Mesendoderm (in vitro differentiated cells): ENCODE measurements at regions not wholly inside any gene's neighbourhood (a gene's known extent, or its start where the extent isn't known, plus 50 kb on each side); places are given as distances from the start of the nearest gene placed in this dataset.
"Not testable (repeated sequence)": the region's sequence is repeated elsewhere in the genome, so short reads cannot be mapped to it uniquely, and the experiment has no call there.

Experiments used
- DNase-seq: peaks from one replicate; pipeline ENCODE4 v3.0.0; 2013
- H2AK5ac ChIP-seq: 2 replicates; pipeline ENCODE4 v1.6.1; 2013; ENCODE audit warnings: low read length, inconsistent platforms
- H2BK120ac ChIP-seq: 2 replicates; pipeline ENCODE4 v1.6.1; 2013; ENCODE audit warnings: low read depth, mild to moderate bottlenecking, low read length, moderate library complexity, mixed read lengths
- H2BK15ac ChIP-seq: replicated peaks from 2 replicates; pipeline ENCODE4 v1.6.1; 2013; ENCODE audit warnings: low read depth, mild to moderate bottlenecking, moderate library complexity
- H2BK5ac ChIP-seq: 2 replicates; pipeline ENCODE4 v1.6.1; 2013; ENCODE audit warnings: low read length, inconsistent platforms
- H3K18ac ChIP-seq: 2 replicates; pipeline ENCODE4 v1.6.1; 2013; ENCODE audit warnings: mild to moderate bottlenecking, low read length, mixed read lengths
- H3K23ac ChIP-seq: one replicate; pipeline ENCODE4 v1.6.1; 2013; ENCODE audit warnings: low read length
- H3K27ac ChIP-seq: 2 replicates; pipeline ENCODE4 v1.5.1; 2013; ENCODE audit warnings: low read depth, mild to moderate bottlenecking, inconsistent platforms, low read length, moderate library complexity
- H3K27me3 ChIP-seq: 2 replicates; pipeline ENCODE4 v1.6.1; 2013; ENCODE audit warnings: low read length, control low read depth, mild to moderate bottlenecking, inconsistent platforms; ENCODE audit not compliant: insufficient read depth, poor library complexity
- H3K36me3 ChIP-seq: 2 replicates; pipeline ENCODE4 v1.6.1; 2013; ENCODE audit warnings: low read length, inconsistent platforms; ENCODE audit not compliant: control insufficient read depth, insufficient read depth
- H3K4ac ChIP-seq: one replicate; pipeline ENCODE4 v1.6.1; 2013; ENCODE audit warnings: low read depth, mild to moderate bottlenecking, low read length, moderate library complexity
- H3K4me1 ChIP-seq: 2 replicates; pipeline ENCODE4 v1.6.1; 2013; ENCODE audit warnings: low read depth, low read length, inconsistent platforms; ENCODE audit not compliant: control insufficient read depth
- H3K4me2 ChIP-seq: 2 replicates; pipeline ENCODE4 v1.6.1; 2013; ENCODE audit warnings: low read length
- H3K4me3 ChIP-seq: 2 replicates; pipeline ENCODE4 v1.5.1; 2013; ENCODE audit warnings: mild to moderate bottlenecking, low read length
- H3K56ac ChIP-seq: one replicate; pipeline ENCODE4 v1.6.1; 2013; ENCODE audit warnings: low read length
- H3K79me1 ChIP-seq: 2 replicates; pipeline ENCODE4 v1.6.1; 2013; ENCODE audit warnings: low read length, inconsistent platforms
- H3K79me2 ChIP-seq: 2 replicates; pipeline ENCODE4 v1.6.1; 2013; ENCODE audit warnings: mild to moderate bottlenecking, low read length; ENCODE audit not compliant: control insufficient read depth, insufficient read depth
- H3K9ac ChIP-seq: 2 replicates; pipeline ENCODE4 v1.6.1; 2013; ENCODE audit warnings: low read length, inconsistent platforms
- H4K5ac ChIP-seq: one replicate; pipeline ENCODE4 v1.6.1; 2013; ENCODE audit warnings: low read length
- H4K8ac ChIP-seq: one replicate; pipeline ENCODE4 v1.6.1; 2013; ENCODE audit warnings: low read depth, mild to moderate bottlenecking, control low read depth, low read length, moderate library complexity
- WGBS: extraction: QIAGEN DNeasy Blood & Tissue Kit; methylation state at CpG from one replicate; pipeline ENCODE4 v1.1.7; 2013; ENCODE audit warnings: low lambda C conversion rate, missing lambda C conversion rate; ENCODE audit not compliant: insufficient coverage; ENCODE audit errors: extremely low coverage; 5-methylcytosine and 5-hydroxymethylcytosine counted together

DNA sequence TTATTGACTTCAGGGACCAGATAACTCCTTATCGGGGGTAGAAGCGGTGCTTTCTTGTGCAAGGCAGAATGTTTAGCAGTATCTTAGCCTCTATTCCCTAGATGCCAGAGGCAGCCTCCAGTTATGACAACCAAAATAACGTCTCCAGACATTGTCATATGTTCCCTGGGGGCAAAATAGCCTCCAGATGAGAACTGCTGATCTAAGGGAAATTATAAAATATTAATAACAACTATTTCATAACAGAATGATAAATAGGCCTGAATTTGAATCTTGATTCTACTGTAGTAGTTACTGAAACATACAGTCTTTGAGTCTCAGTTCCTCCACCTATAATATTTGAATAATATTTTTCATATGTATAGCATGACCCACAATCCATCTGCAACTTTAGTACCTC, 1431.3 kb downstream of the ZPLD1 start:
- WGBS: no CpG with 5 or more reads among the region's 3 CpGs
- H3K27ac ChIP-seq: no peak overlapping the region
- no peak overlapping the region for H3K18ac ChIP-seq
- H3K79me2 ChIP-seq: no peaks in the 10 kb centered on the region
- no peak overlapping the region for H3K4ac ChIP-seq
- no peak overlapping the region for H3K23ac ChIP-seq
- H3K4me1 ChIP-seq: no peaks in the 10 kb centered on the region
- no peak overlapping the region for H2AK5ac ChIP-seq
- no peak overlapping the region for H4K5ac ChIP-seq
- H3K36me3 ChIP-seq: no peaks in the 10 kb centered on the region
- no peak overlapping the region for H2BK120ac ChIP-seq
- no peak overlapping the region for H3K56ac ChIP-seq
- no peak overlapping the region for H3K4me3 ChIP-seq
- H3K9ac ChIP-seq: no peak overlapping the region
- DNase-seq: no peak
- H3K4me2 ChIP-seq: no peak overlapping the region
- no peaks in the 10 kb centered on the region for H3K27me3 ChIP-seq
- H2BK5ac ChIP-seq: no peak overlapping the region
- H3K79me1 ChIP-seq: no peaks in the 10 kb centered on the region
- no peak overlapping the region for H4K8ac ChIP-seq
- no peak overlapping the region for H2BK15ac ChIP-seq

DNA sequence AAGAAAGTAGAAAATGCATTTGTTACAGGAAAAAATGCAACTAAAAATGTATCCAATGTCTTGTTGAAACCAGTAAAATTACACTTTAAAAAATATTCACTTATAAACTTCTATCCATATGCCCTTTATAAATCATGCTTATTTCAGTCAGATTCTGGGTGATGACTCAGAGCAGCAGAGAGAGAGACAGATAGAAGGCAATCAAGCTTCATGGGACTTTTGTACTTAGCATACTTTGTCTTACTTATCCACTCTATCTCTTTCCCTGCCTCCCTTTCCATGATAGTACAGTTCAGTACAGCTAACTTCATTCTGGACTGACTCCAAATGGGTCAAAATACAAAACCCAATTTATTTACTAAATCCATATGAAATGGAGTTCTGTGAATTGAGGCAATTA, 1438.2 kb downstream of the ZPLD1 start:
- Histone ChIP-seq H2AK5ac (no peak overlapping the region), H3K27ac (no peak overlapping the region), H3K36me3 (no peaks in the 10 kb centered on the region)

DNA sequence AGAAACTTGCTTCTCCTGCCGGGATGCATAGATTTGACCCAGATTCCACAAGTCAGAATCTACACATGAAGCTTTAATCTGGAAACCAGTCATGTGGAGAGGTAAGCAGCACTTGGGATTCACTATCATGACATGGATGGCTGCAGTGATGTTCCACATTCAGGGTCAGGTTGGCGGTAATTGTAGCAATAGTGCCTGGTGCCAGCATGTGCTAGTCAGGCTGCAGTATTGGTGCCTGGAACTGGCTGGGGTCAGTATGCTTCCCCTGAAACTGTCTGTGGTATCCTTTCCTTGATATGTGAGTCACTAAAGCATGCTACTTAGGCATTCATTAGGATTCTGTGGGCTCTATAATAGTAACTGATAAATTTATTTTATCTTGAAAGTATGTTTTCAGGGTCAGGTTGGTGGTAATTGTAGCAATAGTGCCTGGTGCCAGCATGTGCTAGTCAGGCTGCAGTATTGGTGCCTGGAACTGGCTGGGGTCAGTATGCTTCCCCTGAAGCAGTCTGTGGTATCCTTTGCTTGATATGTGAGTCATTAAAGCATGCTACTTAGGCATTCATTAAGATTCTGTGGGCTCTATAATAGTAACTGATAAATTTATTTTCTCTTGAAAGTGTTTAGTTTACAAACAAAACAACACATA, 1439.2 kb downstream of the ZPLD1 start:
- H3K79me1 ChIP-seq: no peaks in the 10 kb centered on the region
- no peak overlapping the region for H2AK5ac ChIP-seq
- no peak overlapping the region for H3K23ac ChIP-seq
- H3K36me3 ChIP-seq: no peaks in the 10 kb centered on the region
- no peak overlapping the region for H3K18ac ChIP-seq
- H3K79me2 ChIP-seq: no peaks in the 10 kb centered on the region
- no peak for DNase-seq
- no peak overlapping the region for H2BK5ac ChIP-seq
- no peaks in the 10 kb centered on the region for H3K27me3 ChIP-seq
- H3K27ac ChIP-seq: no peak overlapping the region
- no peak overlapping the region for H3K56ac ChIP-seq
- no peak overlapping the region for H2BK15ac ChIP-seq
- no peak overlapping the region for H3K9ac ChIP-seq
- WGBS: no CpG with 5 or more reads among the region's 2 CpGs
- H3K4ac ChIP-seq: no peak overlapping the region
- H3K4me2 ChIP-seq: no peak overlapping the region
- no peak overlapping the region for H2BK120ac ChIP-seq
- no peaks in the 10 kb centered on the region for H3K4me1 ChIP-seq
- no peak overlapping the region for H3K4me3 ChIP-seq
- H4K8ac ChIP-seq: no peak overlapping the region
- no peak overlapping the region for H4K5ac ChIP-seq

More for the DNA sequence above, 1438.2 kb downstream of the ZPLD1 start:
- Histone ChIP-seq H3K79me1 (no peaks in the 10 kb centered on the region), H3K79me2 (no peaks in the 10 kb centered on the region), H2BK120ac (no peak overlapping the region), H4K5ac (no peak overlapping the region), H3K27me3 (no peaks in the 10 kb centered on the region), H2BK15ac (no peak overlapping the region), H2BK5ac (no peak overlapping the region), H3K4me1 (no peaks in the 10 kb centered on the region), H3K4me2 (no peak overlapping the region), H3K56ac (no peak overlapping the region), H3K9ac (no peak overlapping the region), H3K18ac (no peak overlapping the region), H4K8ac (no peak overlapping the region), H3K23ac (no peak overlapping the region), H3K4me3 (no peak overlapping the region), H3K4ac (no peak overlapping the region)
- DNase-seq: no peak

DNA sequence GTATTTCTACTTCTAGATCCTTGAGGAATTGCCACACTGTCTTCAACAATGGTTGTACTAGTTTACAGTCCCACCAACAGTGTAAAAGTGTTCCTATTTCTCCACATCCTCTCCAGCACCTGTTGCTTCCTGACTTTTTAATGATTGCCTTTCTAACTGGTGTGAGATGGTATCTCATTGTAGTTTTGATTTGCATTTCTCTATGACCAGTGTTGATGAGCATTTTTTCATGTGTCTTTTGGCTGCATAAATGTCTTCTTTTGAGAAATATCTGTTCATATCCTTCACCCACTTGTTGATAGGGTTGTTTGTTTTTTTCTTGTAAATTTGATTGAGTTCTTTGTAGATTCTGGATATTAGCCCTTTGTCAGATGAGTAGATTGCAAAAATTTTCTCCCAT, 1447.0 kb downstream of the ZPLD1 start:
- not testable (repeated sequence) for H3K79me2 ChIP-seq, H3K4ac ChIP-seq

DNA sequence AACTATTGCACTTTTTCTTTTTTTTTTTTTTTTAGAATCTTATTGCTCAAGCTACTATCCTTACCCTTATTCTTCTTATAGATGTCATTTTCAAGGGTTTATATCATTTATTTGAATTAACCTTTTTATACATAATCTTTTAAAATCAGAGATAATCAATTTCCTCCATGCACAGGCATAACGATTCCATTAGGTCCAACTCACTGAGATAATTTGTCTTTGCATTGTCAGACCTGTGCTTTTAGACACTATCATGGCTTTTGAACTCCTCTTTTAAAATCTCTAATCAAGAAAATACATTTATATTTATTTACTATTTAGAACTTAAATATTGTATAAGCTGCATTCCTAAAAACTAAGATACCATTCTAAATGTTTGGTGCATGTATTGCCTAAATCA, 1454.9 kb downstream of the ZPLD1 start:
- H3K4me2 ChIP-seq: no peak overlapping the region
- no peak overlapping the region for H4K5ac ChIP-seq
- H3K18ac ChIP-seq: no peak overlapping the region
- DNase-seq: no peak
- H2BK120ac ChIP-seq: no peak overlapping the region
- no peaks in the 10 kb centered on the region for H3K79me2 ChIP-seq
- no peak overlapping the region for H3K23ac ChIP-seq
- H3K4me3 ChIP-seq: no peak overlapping the region
- WGBS: no CpG with 5 or more reads among the region's 1 CpG
- H4K8ac ChIP-seq: no peak overlapping the region
- H2BK5ac ChIP-seq: no peak overlapping the region
- H3K4me1 ChIP-seq: no peaks in the 10 kb centered on the region
- H3K27me3 ChIP-seq: no peaks in the 10 kb centered on the region
- H2BK15ac ChIP-seq: no peak overlapping the region
- H3K4ac ChIP-seq: no peak overlapping the region
- H3K9ac ChIP-seq: no peak overlapping the region
- H2AK5ac ChIP-seq: no peak overlapping the region
- no peak overlapping the region for H3K56ac ChIP-seq
- H3K27ac ChIP-seq: no peak overlapping the region
- no peaks in the 10 kb centered on the region for H3K79me1 ChIP-seq
- no peaks in the 10 kb centered on the region for H3K36me3 ChIP-seq

More for the DNA sequence above, 1447.0 kb downstream of the ZPLD1 start:
- not testable (repeated sequence) for H3K23ac ChIP-seq, H3K56ac ChIP-seq, H3K4me1 ChIP-seq, H3K4me3 ChIP-seq, H3K18ac ChIP-seq, H4K5ac ChIP-seq, H2BK15ac ChIP-seq, H3K79me1 ChIP-seq, H3K4me2 ChIP-seq, DNase-seq, H3K27me3 ChIP-seq, H3K36me3 ChIP-seq, H4K8ac ChIP-seq, H2BK120ac ChIP-seq, H2BK5ac ChIP-seq, H3K27ac ChIP-seq, H2AK5ac ChIP-seq, H3K9ac ChIP-seq

DNA sequence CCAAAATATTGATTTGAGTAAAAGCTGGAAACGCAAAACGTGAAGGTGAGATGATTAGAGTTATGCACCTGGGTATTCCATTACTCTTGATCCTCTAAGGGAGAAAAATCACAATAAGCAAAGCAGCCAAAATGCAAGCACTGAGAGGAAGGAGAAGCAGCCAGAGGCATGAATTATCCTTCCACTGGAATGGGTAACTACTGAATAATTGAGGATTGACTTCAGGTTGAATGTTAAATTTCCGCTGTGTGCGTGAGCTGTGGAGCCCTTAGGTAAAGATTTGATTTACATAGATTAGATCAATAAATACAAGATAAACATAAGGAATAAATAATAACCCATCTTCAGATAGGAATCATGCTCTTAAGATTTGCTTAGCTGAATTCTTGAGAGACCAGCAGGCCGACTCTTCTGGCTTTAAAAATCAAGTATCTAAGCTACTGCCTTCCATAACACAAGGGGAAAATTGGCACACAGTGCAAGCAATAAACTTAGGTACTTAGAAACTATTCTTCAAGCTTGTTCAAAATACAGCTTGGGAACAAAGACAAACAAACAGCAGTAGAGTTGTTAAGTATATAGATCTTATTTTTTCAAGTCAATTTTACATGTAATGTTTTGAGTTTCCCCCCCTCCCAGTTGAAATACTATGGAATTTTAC, 1459.5 kb downstream of the ZPLD1 start:
- H3K4me2 ChIP-seq: no peak overlapping the region
- WGBS: no CpG with 5 or more reads among the region's 5 CpGs
- no peaks in the 10 kb centered on the region for H3K4me1 ChIP-seq
- H3K27me3 ChIP-seq: no peaks in the 10 kb centered on the region
- H2AK5ac ChIP-seq: no peak overlapping the region
- no peaks in the 10 kb centered on the region for H3K79me1 ChIP-seq
- no peak overlapping the region for H4K5ac ChIP-seq
- no peak overlapping the region for H3K56ac ChIP-seq
- no peak overlapping the region for H3K4ac ChIP-seq
- H2BK120ac ChIP-seq: no peak overlapping the region
- H3K36me3 ChIP-seq: no peaks in the 10 kb centered on the region
- H4K8ac ChIP-seq: no peak overlapping the region
- no peak overlapping the region for H3K9ac ChIP-seq
- H3K23ac ChIP-seq: no peak overlapping the region
- H3K18ac ChIP-seq: no peak overlapping the region
- H2BK5ac ChIP-seq: no peak overlapping the region
- H3K79me2 ChIP-seq: no peaks in the 10 kb centered on the region
- DNase-seq: no peak
- no peak overlapping the region for H3K4me3 ChIP-seq
- no peak overlapping the region for H3K27ac ChIP-seq
- no peak overlapping the region for H2BK15ac ChIP-seq
